ENCODE measurements at regions not wholly inside any gene's neighbourhood (a gene's known extent, or its start where the extent isn't known, plus 50 kb on each side); places are given as distances from the start of the nearest gene placed in this dataset.

GRCh38 chr2:225894236-225894980 is 494.9 kb downstream of the NYAP2 start (continued):
- TF ChIP-seq EZH2phosphoT487 (IDR thresholded peaks at IDR 0.05; ENCODE audit: unreplicated experiment) (no peak), ZNF462 (CRISPR knock-in tag; IDR thresholded peaks at IDR 0.05) (no peak)

GRCh38 chr2:225893151-225893550 is 493.6 kb downstream of the NYAP2 start:
- Histone ChIP-seq H3K27me3 (ENCODE audit: insufficient read depth) (no peaks in the 10 kb centered on the region), H3K9me2 (ENCODE audit: insufficient read depth) (no peaks in the 10 kb centered on the region), H3K4me1 (ENCODE audit: insufficient read depth) (no peaks in the 10 kb centered on the region), H2AFZ (no peak overlapping the region), H3K27ac (ENCODE audit: low read depth) (no peak overlapping the region), H3F3A (replicated peaks; ENCODE audit: low read depth) (no peaks in the 10 kb centered on the region), H3K79me2 (replicated peaks; ENCODE audit: insufficient read depth) (no peaks in the 10 kb centered on the region), H3K36me3 (ENCODE audit: insufficient read depth) (no peaks in the 10 kb centered on the region), H3K4me2 (no peak overlapping the region), H3K4me3 (no peak overlapping the region), H4K20me1 (replicated peaks; ENCODE audit: insufficient read depth) (no peaks in the 10 kb centered on the region)
- no peaks in the 10 kb centered on the region for H3K9me3 Mint-ChIP-seq
- no peaks in the 10 kb centered on the region for H3K27me3 Mint-ChIP-seq (ENCODE audit: insufficient read depth, low read depth, poor library complexity)
- H3K4me3 Mint-ChIP-seq = no peak overlapping the region
- H3K36me3 Mint-ChIP-seq (ENCODE audit: low read depth) = no peaks in the 10 kb centered on the region
- DNase-seq (ENCODE audit: low spot score) = no peak
- H3K4me1 Mint-ChIP-seq = no peaks in the 10 kb centered on the region; the same call in 1 of the 3 replicates
- no peak for ATAC-seq
- H3K27ac Mint-ChIP-seq = no peak overlapping the region
- no peak for TF ChIP-seq REST (IDR thresholded peaks at IDR 0.05; ENCODE audit: unreplicated experiment)
- TF ChIP-seq ZNF331 (CRISPR knock-in tag; IDR thresholded peaks at IDR 0.05; ENCODE audit: low read depth) = no peak
- no peak for TF ChIP-seq POLR2AphosphoS5 (IDR thresholded peaks at IDR 0.05; ENCODE audit: low read depth)
- no peak for TF ChIP-seq ETS1 (IDR thresholded peaks at IDR 0.05)
- no peak for TF ChIP-seq CTCF (conservative IDR thresholded peaks at IDR 0.05; ENCODE audit: low read depth in 2 of 2)
- no peak for TF ChIP-seq STAT1 (IDR thresholded peaks at IDR 0.05; ENCODE audit: unreplicated experiment)
- no peak for TF ChIP-seq ZNF114 (CRISPR knock-in tag; IDR thresholded peaks at IDR 0.05)
- no peak for TF ChIP-seq CREB1 (CRISPR knock-in tag; IDR thresholded peaks at IDR 0.05; ENCODE audit: low read depth)
- TF ChIP-seq EZH2phosphoT487 (IDR thresholded peaks at IDR 0.05; ENCODE audit: unreplicated experiment) = no peak
